HFFc6 (cell line): ENCODE measurements at regions not wholly inside any gene's neighbourhood (a gene's known extent, or its start where the extent isn't known, plus 50 kb on each side); places are given as distances from the start of the nearest gene placed in this dataset.
A peak's percentile ranks its signal among the peaks of the same experiment; 100 is the strongest.

Experiments used
- DNase-seq: peaks from one replicate; pipeline ENCODE4 v3.0.0-alpha.2; 2018
- H3K27ac Mint-ChIP-seq: 2 replicates; pipeline ENCODE4 v1.8.0; 2020; ENCODE audit warnings: mild to moderate bottlenecking, mixed read lengths
- H3K27me3 Mint-ChIP-seq: 2 replicates; pipeline ENCODE4 v1.8.0; 2021; ENCODE audit warnings: mild to moderate bottlenecking, moderate library complexity, mixed read lengths; ENCODE audit not compliant: insufficient read depth
- H3K36me3 Mint-ChIP-seq: 2 replicates; pipeline ENCODE4 v1.8.0; 2021; ENCODE audit warnings: low read depth, mixed read lengths
- H3K4me1 Mint-ChIP-seq: 2 replicates; pipeline ENCODE4 v1.8.0; 2020; ENCODE audit warnings: low read depth, mixed read lengths
- H3K4me3 Mint-ChIP-seq: 2 replicates; pipeline ENCODE4 v1.8.0; 2020; ENCODE audit warnings: mild to moderate bottlenecking, moderate library complexity, mixed read lengths
- H3K9me3 Mint-ChIP-seq: 2 replicates; pipeline ENCODE4 v1.8.0; 2020; ENCODE audit warnings: mild to moderate bottlenecking, mixed read lengths
- CTCF ChIP-seq: fragments of 200-600 bp; sonication (generic); IDR thresholded peaks from 2 replicates; pipeline ENCODE4 v1.5.0; 2021; ENCODE audit warnings: antibody characterized with exemption, mild to moderate bottlenecking

GRCh38 chr4:125702406-125702805 is 387.7 kb downstream of the FAT4 start:
- Mint-ChIP-seq H3K36me3 (no peaks in the 10 kb centered on the region), H3K27ac (no peak overlapping the region), H3K27me3 (no peaks in the 10 kb centered on the region; the same call in 1 of the 2 replicates), H3K4me1 (peaks cover 43% of the 10 kb centered on the region), H3K4me3 (no peak overlapping the region), H3K9me3 (no peaks in the 10 kb centered on the region)
- peak; percentile 6 for DNase-seq
- no peak for TF ChIP-seq CTCF

GRCh38 chr4:125703443-125703842 is 388.7 kb downstream of the FAT4 start:
- Mint-ChIP-seq H3K4me3 (no peak overlapping the region), H3K27ac (no peak overlapping the region; the same call in 1 of the 2 replicates)
- DNase-seq, result peak; percentile 23

GRCh38 chr4:125704726-125705125 is 390.0 kb downstream of the FAT4 start:
- no peak overlapping the region for H3K4me3 Mint-ChIP-seq
- H3K27ac Mint-ChIP-seq, result no peak overlapping the region
- H3K9me3 Mint-ChIP-seq, result no peaks in the 10 kb centered on the region
- no peak for TF ChIP-seq CTCF
- H3K4me1 Mint-ChIP-seq, result peaks cover 43% of the 10 kb centered on the region
- peak; percentile 41 for DNase-seq
- no peaks in the 10 kb centered on the region for H3K27me3 Mint-ChIP-seq
- H3K36me3 Mint-ChIP-seq, result no peaks in the 10 kb centered on the region

More at GRCh38 chr4:125703443-125703842, 388.7 kb downstream of the FAT4 start:
- no peaks in the 10 kb centered on the region for H3K36me3 Mint-ChIP-seq
- TF ChIP-seq CTCF, result no peak
- peaks cover 43% of the 10 kb centered on the region for H3K4me1 Mint-ChIP-seq
- H3K9me3 Mint-ChIP-seq, result no peaks in the 10 kb centered on the region
- H3K27me3 Mint-ChIP-seq, result no peaks in the 10 kb centered on the region

- Mint-ChIP-seq H3K9me3 (no peaks in the 10 kb centered on the region), H3K4me1 (peaks cover 43% of the 10 kb centered on the region), H3K27ac (no peak overlapping the region), H3K36me3 (no peaks in the 10 kb centered on the region), H3K27me3 (no peaks in the 10 kb centered on the region), H3K4me3 (no peak overlapping the region)
- no peak for DNase-seq
- TF ChIP-seq CTCF, result no peak
Measured at GRCh38 chr4:125705681-125706080, 390.9 kb downstream of the FAT4 start.

- no peaks in the 10 kb centered on the region for H3K27me3 Mint-ChIP-seq
- no peak for DNase-seq
- no peak for TF ChIP-seq CTCF
- H3K9me3 Mint-ChIP-seq, result no peaks in the 10 kb centered on the region
- H3K27ac Mint-ChIP-seq, result no peak overlapping the region
- H3K36me3 Mint-ChIP-seq, result no peaks in the 10 kb centered on the region
- peaks cover 34% of the 10 kb centered on the region for H3K4me1 Mint-ChIP-seq
- no peak overlapping the region for H3K4me3 Mint-ChIP-seq
Measured at GRCh38 chr4:125707397-125707796, 392.6 kb downstream of the FAT4 start.

GRCh38 chr4:125710766-125711165 is 396.0 kb downstream of the FAT4 start:
- peaks cover 4% of the 10 kb centered on the region for H3K4me1 Mint-ChIP-seq
- no peak overlapping the region for H3K27ac Mint-ChIP-seq
- no peaks in the 10 kb centered on the region for H3K27me3 Mint-ChIP-seq
- TF ChIP-seq CTCF, result no peak
- no peak overlapping the region for H3K4me3 Mint-ChIP-seq
- no peaks in the 10 kb centered on the region for H3K9me3 Mint-ChIP-seq
- no peak for DNase-seq
- H3K36me3 Mint-ChIP-seq, result no peaks in the 10 kb centered on the region
